HEK293T (cell line): ENCODE measurements at regions not wholly inside any gene's neighbourhood (a gene's known extent, or its start where the extent isn't known, plus 50 kb on each side); places are given as distances from the start of the nearest gene placed in this dataset.
"Not testable (repeated sequence)": the region's sequence is repeated elsewhere in the genome, so short reads cannot be mapped to it uniquely, and the experiment has no call there.

Source experiments
- CTCF ChIA-PET: fragments of 350-600 bp; formaldehyde crosslinking; extraction: SDS; loops from one replicate; lab custom pipeline; 2021; ENCODE audit warnings: antibody characterized with exemption, inconsistent platforms; lab: Yijun Ruan, JAX
- POLR2A ChIA-PET: fragments of 350-600 bp; formaldehyde crosslinking; extraction: SDS; loops from one replicate; lab custom pipeline; 2020; ENCODE audit warnings: antibody characterized with exemption, inconsistent platforms; lab: Yijun Ruan, JAX
- DNase-seq: peaks from one replicate; pipeline ENCODE4 v3.0.0; 2012; ENCODE audit warnings: mixed read lengths; ENCODE audit errors: extremely low spot score
- ARNT ChIP-seq: fragments of 450-650 bp; IDR thresholded peaks from 2 replicates; pipeline ENCODE4 v1.6.1; 2017; ENCODE audit warnings: mild to moderate bottlenecking
- BHLHE40 ChIP-seq: fragments of 450-650 bp; IDR thresholded peaks from 2 replicates; pipeline ENCODE4 v1.6.1; 2016; ENCODE audit warnings: mild to moderate bottlenecking, moderate library complexity, borderline replicate concordance
- CTBP1 ChIP-seq: fragments of 450-650 bp; IDR thresholded peaks from 2 replicates; pipeline ENCODE4 v1.6.1; 2016; ENCODE audit warnings: borderline replicate concordance
- ELF4 ChIP-seq: fragments of 450-650 bp; IDR thresholded peaks from 2 replicates; pipeline ENCODE4 v1.6.1; 2017; ENCODE audit warnings: antibody characterized with exemption
- FOXA1 ChIP-seq: fragments of 450-650 bp; IDR thresholded peaks from 2 replicates; pipeline ENCODE4 v1.6.1; 2016; ENCODE audit warnings: mild to moderate bottlenecking
- FOXK2 ChIP-seq: fragments of 450-650 bp; IDR thresholded peaks from 2 replicates; pipeline ENCODE4 v1.6.1; 2016; ENCODE audit warnings: mild to moderate bottlenecking
- FOXM1 ChIP-seq: fragments of 450-650 bp; IDR thresholded peaks from 2 replicates; pipeline ENCODE4 v1.6.1; 2017; ENCODE audit warnings: mild to moderate bottlenecking, borderline replicate concordance
- HDGF ChIP-seq: fragments of 450-650 bp; IDR thresholded peaks from 2 replicates; pipeline ENCODE4 v1.6.1; 2017; ENCODE audit warnings: antibody characterized with exemption, borderline replicate concordance
- L3MBTL2 ChIP-seq: fragments of 450-650 bp; conservative IDR thresholded peaks from 2 replicates; pipeline ENCODE4 v1.6.1; 2016; ENCODE audit warnings: mild to moderate bottlenecking
- LEF1 ChIP-seq: fragments of 450-650 bp; IDR thresholded peaks from 2 replicates; pipeline ENCODE4 v1.6.1; 2017; ENCODE audit warnings: mild to moderate bottlenecking, borderline replicate concordance
- NFRKB ChIP-seq: fragments of 450-650 bp; IDR thresholded peaks from 2 replicates; pipeline ENCODE4 v1.6.1; 2016; ENCODE audit warnings: mild to moderate bottlenecking, moderate library complexity
- SP1 ChIP-seq: fragments of 450-650 bp; IDR thresholded peaks from 2 replicates; pipeline ENCODE4 v1.6.1; 2017
- SUZ12 ChIP-seq: fragments of 450-650 bp; IDR thresholded peaks from 2 replicates; pipeline ENCODE4 v1.6.1; 2016; ENCODE audit warnings: mild to moderate bottlenecking
- TARDBP ChIP-seq: fragments of 450-650 bp; IDR thresholded peaks from 2 replicates; pipeline ENCODE4 v1.6.1; 2016
- ZNF384 ChIP-seq: fragments of 450-650 bp; IDR thresholded peaks from 2 replicates; pipeline ENCODE4 v1.6.1; 2016
- TF ChIP-seq, protein P1 (sequence below): fragments of 450-650 bp; IDR thresholded peaks from 2 replicates; pipeline ENCODE4 v1.6.1; 2016

DNA sequence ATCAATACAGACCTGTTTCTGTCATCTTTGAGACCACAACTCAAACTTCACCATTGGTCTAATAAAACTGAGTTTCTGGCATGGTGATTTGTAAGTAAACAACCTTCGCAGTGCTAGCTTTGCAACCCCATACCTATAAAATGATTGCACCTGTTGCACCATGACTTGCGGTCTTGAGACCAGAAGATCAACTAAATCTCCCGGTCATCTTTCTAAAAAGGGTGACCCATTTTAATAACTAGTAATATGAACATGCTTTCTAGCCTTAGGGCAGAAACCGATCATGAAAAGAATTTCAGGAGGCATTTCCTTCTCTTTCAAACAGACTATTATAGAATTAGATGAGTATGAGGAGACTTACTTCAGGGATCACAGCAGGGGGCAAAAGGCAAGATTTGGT, 151.9 kb upstream of the ZNF385D start:
- ChIA-PET CTCF (no interaction called here), POLR2A (no interaction called here)
- DNase-seq: no peak
- TF ChIP-seq CTBP1 (no peak), SP1 (no peak), FOXK2 (no peak), NFRKB (no peak), TARDBP (no peak), FOXM1 (no peak)

- POLR2A ChIA-PET: no interaction called here
- TF ChIP-seq LEF1 (no peak), SP1 (no peak), ELF4 (no peak), FOXA1 (no peak)
- TF ChIP-seq, protein P1, sequence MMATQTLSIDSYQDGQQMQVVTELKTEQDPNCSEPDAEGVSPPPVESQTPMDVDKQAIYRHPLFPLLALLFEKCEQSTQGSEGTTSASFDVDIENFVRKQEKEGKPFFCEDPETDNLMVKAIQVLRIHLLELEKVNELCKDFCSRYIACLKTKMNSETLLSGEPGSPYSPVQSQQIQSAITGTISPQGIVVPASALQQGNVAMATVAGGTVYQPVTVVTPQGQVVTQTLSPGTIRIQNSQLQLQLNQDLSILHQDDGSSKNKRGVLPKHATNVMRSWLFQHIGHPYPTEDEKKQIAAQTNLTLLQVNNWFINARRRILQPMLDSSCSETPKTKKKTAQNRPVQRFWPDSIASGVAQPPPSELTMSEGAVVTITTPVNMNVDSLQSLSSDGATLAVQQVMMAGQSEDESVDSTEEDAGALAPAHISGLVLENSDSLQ: no peak
- CTCF ChIA-PET: no interaction called here
- no peak for DNase-seq
Measured at GRCh38 chr3:21909096-21909495, 158.1 kb upstream of the ZNF385D start.

DNA sequence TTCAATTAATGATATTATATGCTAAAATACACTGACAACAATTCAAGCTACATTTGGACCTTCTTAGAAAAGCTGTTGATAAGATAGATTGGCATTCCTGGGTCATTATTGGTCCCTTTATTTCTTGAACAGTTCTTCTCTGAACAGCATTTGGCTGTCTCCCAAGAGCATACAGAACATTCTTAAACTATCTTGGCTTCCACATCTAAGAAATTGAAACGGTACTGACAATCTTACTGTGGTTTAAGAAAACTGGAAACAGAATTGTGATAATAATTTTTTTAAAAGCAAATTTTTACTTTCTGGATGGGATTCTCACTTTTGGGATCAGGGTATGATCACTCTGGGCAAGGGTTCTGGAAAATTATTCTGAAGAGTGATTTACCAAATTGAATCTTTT, 161.7 kb upstream of the ZNF385D start:
- CTCF ChIA-PET: no interaction called here
- no peak for TF ChIP-seq L3MBTL2
- TF ChIP-seq, protein P1: no peak
- no peak for TF ChIP-seq FOXA1
- no peak for TF ChIP-seq ARNT
- no peak for TF ChIP-seq NFRKB
- no peak for TF ChIP-seq SP1
- no peak for TF ChIP-seq CTBP1
- TF ChIP-seq FOXK2: no peak
- no peak for TF ChIP-seq LEF1
- no peak for TF ChIP-seq FOXM1
- POLR2A ChIA-PET: no interaction called here
- DNase-seq: no peak

- POLR2A ChIA-PET: no interaction called here
- CTCF ChIA-PET: no interaction called here
- DNase-seq: no peak
- TF ChIP-seq ELF4: no peak
- no peak for TF ChIP-seq L3MBTL2
- no peak for TF ChIP-seq TARDBP
- TF ChIP-seq FOXM1: no peak
- no peak for TF ChIP-seq BHLHE40
- TF ChIP-seq SP1: no peak
- TF ChIP-seq CTBP1: no peak
- TF ChIP-seq SUZ12: no peak
- TF ChIP-seq ZNF384: no peak
- TF ChIP-seq FOXK2: no peak
- no peak for TF ChIP-seq FOXA1
- TF ChIP-seq HDGF: no peak
- TF ChIP-seq, protein P1: no peak
Measured at GRCh38 chr3:21913791-21914190, 162.8 kb upstream of the ZNF385D start.

GRCh38 chr3:21914451-21914850, 163.4 kb upstream of the ZNF385D start:
- CTCF ChIA-PET: no interaction called here
- no peak for DNase-seq
- POLR2A ChIA-PET: no interaction called here
- TF ChIP-seq LEF1: no peak
- no peak for TF ChIP-seq BHLHE40

- no peak for DNase-seq
- ChIA-PET CTCF (no interaction called here), POLR2A (no interaction called here)
- no peak for TF ChIP-seq FOXA1
- TF ChIP-seq FOXK2: no peak
- TF ChIP-seq BHLHE40: no peak
- TF ChIP-seq HDGF: no peak
- no peak for TF ChIP-seq NFRKB
- no peak for TF ChIP-seq ARNT
- TF ChIP-seq L3MBTL2: no peak
- TF ChIP-seq LEF1: no peak
- TF ChIP-seq TARDBP: no peak
- TF ChIP-seq FOXM1: no peak
- TF ChIP-seq, protein P1: no peak
- TF ChIP-seq CTBP1: no peak
Measured at GRCh38 chr3:21919383-21919782, 168.4 kb upstream of the ZNF385D start.

DNA sequence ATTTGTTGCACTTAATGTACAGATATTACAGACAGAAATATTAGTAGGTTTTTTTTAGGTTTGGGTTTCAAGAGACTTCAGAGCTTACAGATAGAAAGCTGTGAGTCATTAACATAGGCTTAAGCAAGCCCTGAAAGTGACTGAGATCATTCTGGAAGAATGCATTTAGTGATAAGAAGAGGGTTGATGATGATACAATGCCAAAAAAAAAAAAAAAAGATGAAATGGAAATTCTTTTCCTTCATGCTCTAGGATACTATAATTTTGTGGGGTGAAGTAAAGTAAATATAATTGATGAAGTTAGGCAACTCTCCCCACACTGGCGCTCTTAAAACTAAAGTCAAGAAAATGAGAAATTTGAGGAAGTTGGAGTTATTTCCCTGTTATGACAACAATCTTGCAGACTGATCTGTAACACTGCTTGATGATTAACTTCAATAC, 169.4 kb upstream of the ZNF385D start:
- TF ChIP-seq FOXK2 (no peak), HDGF (no peak), LEF1 (no peak), SP1 (no peak), SUZ12 (no peak), L3MBTL2 (no peak), ZNF384 (no peak), NFRKB (no peak), FOXM1 (no peak), BHLHE40 (no peak), TARDBP (no peak), ELF4 (no peak)
- no peak for DNase-seq
- CTCF ChIA-PET: no interaction called here
- POLR2A ChIA-PET: no interaction called here

DNA sequence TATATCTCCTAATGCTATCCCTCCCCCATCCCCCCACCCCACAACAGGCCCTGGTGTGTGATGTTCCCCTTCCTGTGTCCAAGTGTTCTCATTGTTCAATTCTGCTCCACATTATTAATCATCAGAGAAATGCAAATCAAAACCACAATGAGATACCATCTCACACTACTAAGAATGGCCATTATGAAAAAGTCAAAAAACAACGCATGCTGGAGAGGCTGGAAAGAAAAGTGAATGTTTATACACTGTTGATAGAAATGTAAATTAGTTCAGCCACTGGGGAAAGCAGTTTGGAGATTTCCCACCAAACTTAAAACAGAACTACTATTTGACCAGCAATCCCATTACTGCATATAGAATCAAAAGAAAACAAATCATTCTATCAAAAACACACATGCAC, 172.1 kb upstream of the ZNF385D start:
- POLR2A ChIA-PET, DNase-seq, CTCF ChIA-PET: not testable (repeated sequence)
